GM12878 (cell line): ENCODE measurements at regions not wholly inside any gene's neighbourhood (a gene's known extent, or its start where the extent isn't known, plus 50 kb on each side); places are given as distances from the start of the nearest gene placed in this dataset.

ENCODE experiments used
- ATAC-seq: fragments of 200-7000 bp; cut with Tn5 transposase; 3 replicates; pipeline ENCODE4 v1.9.1; 2020; ENCODE audit warnings: mild to moderate bottlenecking, moderate library complexity
- BruUV-seq: library from RNA; stranded (reverse); fragments of 400-500 nt; replicated peaks from 2 replicates; lab custom pipeline; 2021; lab: Mats Ljungman, UMichigan
- CTCF ChIA-PET: fragments of 300-600 bp; sonication (Branson Sonifier 250); formaldehyde crosslinking; extraction: SDS; loops from one replicate; lab custom pipeline; 2021; ENCODE audit warnings: inconsistent platforms; lab: Yijun Ruan, JAX
- POLR2A ChIA-PET: fragments of 350-600 bp; formaldehyde crosslinking; extraction: SDS; loops from one replicate; lab custom pipeline; 2021; ENCODE audit warnings: inconsistent platforms; lab: Charles Lee
- RAD21 ChIA-PET: fragments of 300-600 bp; sonication (Branson Sonifier 250); formaldehyde crosslinking; loops from one replicate; lab custom pipeline; 2023; ENCODE audit warnings: antibody characterized with exemption; ENCODE audit not compliant: unreplicated experiment; lab: Charles Lee
- SMC1A ChIA-PET: fragments of 300-600 bp; sonication (Branson Sonifier 250); formaldehyde crosslinking; loops from one replicate; lab custom pipeline; 2023; ENCODE audit not compliant: unreplicated experiment, uncharacterized antibody; lab: Charles Lee
- DNase-seq: peaks from one replicate; pipeline ENCODE4 v3.0.0-alpha.2; 2011; ENCODE audit warnings: low read depth, low spot score
- FAIRE-seq: peaks from 3 replicates; lab custom pipeline; 2011; peaks lifted over from hg19 to GRCh38; lab: Jason Lieb, UNC
- H2AFZ ChIP-seq: 2 replicates; pipeline ENCODE4 v1.6.0; 2011; ENCODE audit warnings: low read depth, low read length, control low read depth; ENCODE audit not compliant: control insufficient read depth
- H3K27ac ChIP-seq: 2 replicates; pipeline ENCODE4 v1.5.1; 2011; ENCODE audit warnings: control low read depth; ENCODE audit not compliant: control insufficient read depth, insufficient read depth
- H3K27me3 ChIP-seq, 2 experiments: replicated peaks in 1 of 2; 2 replicates each; pipeline versions ENCODE4 v1.6.0 to v1.6.1; 2011; ENCODE audit warnings: low read length in 1 of 2; ENCODE audit not compliant: control insufficient read depth in 2 of 2, insufficient read depth in 2 of 2
- H3K36me3 ChIP-seq, 2 experiments: 2 replicates each; pipeline ENCODE4 v1.5.1; 2011; ENCODE audit warnings: low read length in 1 of 2; ENCODE audit not compliant: control insufficient read depth in 2 of 2, insufficient read depth in 2 of 2
- H3K4me1 ChIP-seq: 2 replicates; pipeline ENCODE4 v1.6.1; 2011; ENCODE audit warnings: mild to moderate bottlenecking, low read length, moderate library complexity, mixed read lengths; ENCODE audit not compliant: control insufficient read depth, insufficient read depth
- H3K4me2 ChIP-seq: 2 replicates; pipeline ENCODE4 v1.6.0; 2011; ENCODE audit warnings: control low read depth; ENCODE audit not compliant: control insufficient read depth, insufficient read depth
- H3K4me3 ChIP-seq: fragments of 200-600 bp; sonication (generic); 2 replicates; pipeline ENCODE4 v1.5.1; 2016
- H3K79me2 ChIP-seq: 2 replicates; pipeline ENCODE4 v1.6.0; 2011; ENCODE audit warnings: low read length; ENCODE audit not compliant: control insufficient read depth, insufficient read depth
- H3K9ac ChIP-seq: 2 replicates; pipeline ENCODE4 v1.8.0; 2011; ENCODE audit warnings: low read length, control low read depth, mixed read lengths; ENCODE audit not compliant: control insufficient read depth, insufficient read depth
- H3K9me3 ChIP-seq: replicated peaks from 3 replicates; pipeline ENCODE4 v1.5.1; 2011; ENCODE audit warnings: mild to moderate bottlenecking, low read length; ENCODE audit not compliant: control insufficient read depth, insufficient read depth
- H4K20me1 ChIP-seq: 2 replicates; pipeline ENCODE4 v1.6.0; 2011; ENCODE audit not compliant: control insufficient read depth, insufficient read depth
- ASH2L ChIP-seq: fragments of 300-600, 200-600 bp; sonication (generic); IDR thresholded peaks from 2 replicates; pipeline ENCODE4 v1.6.1; 2017; ENCODE audit warnings: low read depth, mild to moderate bottlenecking, borderline replicate concordance
- CHD1 ChIP-seq: IDR thresholded peaks from 2 replicates; pipeline ENCODE4 v1.6.1; 2012; ENCODE audit warnings: low read depth, low read length, improper control_type of control experiment
- CHD4 ChIP-seq: fragments of 200-600 bp; sonication (generic); IDR thresholded peaks from 2 replicates; pipeline ENCODE4 v1.6.1; 2016; ENCODE audit warnings: mild to moderate bottlenecking
- CUX1 ChIP-seq: IDR thresholded peaks from 2 replicates; pipeline ENCODE4 v1.6.1; 2012; ENCODE audit warnings: improper control_type of control experiment, low read depth, low read length; ENCODE audit not compliant: insufficient replicate concordance
- E2F4 ChIP-seq: IDR thresholded peaks from 2 replicates; pipeline ENCODE4 v1.6.1; 2012; ENCODE audit warnings: low read depth, low read length, improper control_type of control experiment
- EED ChIP-seq: sonication (generic); IDR thresholded peaks from 2 replicates; pipeline ENCODE4 v1.6.1; 2016; ENCODE audit warnings: antibody characterized with exemption, low read depth
- EGR1 ChIP-seq, 2 experiments: IDR thresholded peaks; 1 replicate in 1 of 2; 2 replicates in 1 of 2; pipeline ENCODE4 v1.6.1; 2011 to 2012; ENCODE audit warnings: low read depth in 2 of 2, low read length in 2 of 2, borderline replicate concordance in 1 of 2, mild to moderate bottlenecking in 1 of 2, moderate library complexity in 1 of 2
- MTA3 ChIP-seq: IDR thresholded peaks from 2 replicates; pipeline ENCODE4 v1.6.1; 2012; ENCODE audit warnings: low read length, inconsistent platforms, borderline replicate concordance
- NFIC ChIP-seq: IDR thresholded peaks from 2 replicates; pipeline ENCODE4 v1.6.1; 2012; ENCODE audit warnings: low read depth, mild to moderate bottlenecking, inconsistent platforms, low read length, moderate library complexity
- POLR2A ChIP-seq: IDR thresholded peaks from 2 replicates; pipeline ENCODE4 v1.6.1; 2011; ENCODE audit warnings: low read depth, mild to moderate bottlenecking, low read length
- POLR2AphosphoS5 ChIP-seq: IDR thresholded peaks from 2 replicates; pipeline ENCODE4 v1.6.1; 2011; ENCODE audit warnings: mild to moderate bottlenecking, low read length, inconsistent platforms
- RAD21 ChIP-seq: IDR thresholded peaks from 2 replicates; pipeline ENCODE4 v1.6.1; 2011; ENCODE audit warnings: mild to moderate bottlenecking, low read depth, low read length, moderate library complexity; ENCODE audit not compliant: insufficient read depth
- RFX5 ChIP-seq: IDR thresholded peaks from 2 replicates; pipeline ENCODE4 v1.6.1; 2011; ENCODE audit warnings: low read depth, low read length, improper control_type of control experiment
- ZBED1 ChIP-seq: IDR thresholded peaks from 2 replicates; pipeline ENCODE4 v1.6.1; 2016; ENCODE audit warnings: borderline replicate concordance
- WGBS: methylation state at CpG from one replicate; pipeline ENCODE4 v1.1.6; 2016; ENCODE audit warnings: low lambda C conversion rate; ENCODE audit not compliant: insufficient replicate concordance, insufficient coverage; ENCODE audit errors: missing lambda C conversion rate; 5-methylcytosine and 5-hydroxymethylcytosine counted together
- in situ Hi-C: fragments of 300-500 bp; cut with MboI; formaldehyde crosslinking; loops from 9 replicates; pipeline ENCODE4 v1.14.3; 2018; ENCODE audit warnings: mixed read lengths
- intact Hi-C: fragments of 100-400 bp; cut with micrococcal nuclease; formaldehyde crosslinking; loops from one replicate; pipeline ENCODE4 v1.14.2; 2022; ENCODE audit not compliant: unreplicated experiment
- TF ChIP-seq, protein P1 (sequence below): IDR thresholded peaks from 2 replicates; pipeline ENCODE4 v1.6.1; 2012; ENCODE audit warnings: low read depth, low read length, improper control_type of control experiment

DNA sequence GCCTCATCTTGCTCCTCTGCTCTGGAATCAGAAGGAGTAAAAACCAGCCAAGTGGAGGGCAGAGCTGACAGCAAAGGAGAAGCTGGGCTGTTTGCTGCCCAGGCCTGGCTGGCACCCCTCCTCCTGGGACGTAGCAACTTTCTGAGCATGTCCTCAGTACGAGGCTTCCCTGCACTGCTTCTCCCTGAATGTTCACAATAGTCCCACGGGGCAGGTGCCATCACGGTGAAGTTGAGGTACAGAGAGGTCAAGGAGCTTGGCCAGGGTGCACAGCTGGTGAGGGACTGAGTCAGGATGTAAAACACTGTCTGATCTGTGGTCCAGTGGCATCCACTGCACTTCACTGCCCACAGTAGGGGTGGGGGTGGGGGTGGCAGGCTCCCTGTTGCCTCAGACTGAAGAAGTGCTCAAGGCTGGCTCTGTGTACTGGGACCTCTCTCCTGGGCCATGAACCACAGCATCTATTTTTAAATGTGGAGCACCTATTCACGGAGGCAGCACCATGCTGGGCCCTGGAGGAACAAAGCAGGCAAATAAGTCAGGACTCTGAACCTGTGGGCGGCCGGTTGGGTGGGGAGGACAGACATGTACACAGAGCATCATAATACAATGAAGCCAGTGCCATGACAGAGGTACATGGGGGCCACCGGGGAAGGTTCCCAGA, 369.5 kb downstream of the SEC14L1 start (continued):
- TF ChIP-seq EED = no peak
- TF ChIP-seq, all 136 proteins: peak for 0

- Histone ChIP-seq H3K4me2 (no peak overlapping the region), H3K79me2 (no peaks in the 10 kb centered on the region), H3K4me3 (no peak overlapping the region), H2AFZ (no peak overlapping the region), H3K27ac (no peak overlapping the region), H3K36me3 (no peaks in the 10 kb centered on the region; a peak in 1 of 4 replicates), H3K9ac (no peak overlapping the region), H3K27me3 (no peaks in the 10 kb centered on the region), H3K4me1 (no peaks in the 10 kb centered on the region), H3K9me3 (no peaks in the 10 kb centered on the region; the same call in 1 of the 3 replicates), H4K20me1 (no peaks in the 10 kb centered on the region)
- 0% methylated on average over 1 of the region's 1 CpG for whole genome bisulfite sequencing
- ChIA-PET POLR2A (interaction anchor here (0.5 kb wide), 1 partner anchor 58 kb away, joined by 4 read pairs; no protein-coding TSS in a partner anchor), SMC1A (interaction anchor here (1.6 kb wide), 1 partner anchor 112 kb away, joined by 3 read pairs; no protein-coding TSS in a partner anchor), CTCF (no interaction called here), RAD21 (no interaction called here)
- DNase-seq = no peak
- in situ Hi-C loops (no loop called here), intact Hi-C loops (no loop called here)
- ATAC-seq = no peak
- FAIRE-seq = no peak
- no TSS peak for BruUV-seq
- TF ChIP-seq, protein P1, sequence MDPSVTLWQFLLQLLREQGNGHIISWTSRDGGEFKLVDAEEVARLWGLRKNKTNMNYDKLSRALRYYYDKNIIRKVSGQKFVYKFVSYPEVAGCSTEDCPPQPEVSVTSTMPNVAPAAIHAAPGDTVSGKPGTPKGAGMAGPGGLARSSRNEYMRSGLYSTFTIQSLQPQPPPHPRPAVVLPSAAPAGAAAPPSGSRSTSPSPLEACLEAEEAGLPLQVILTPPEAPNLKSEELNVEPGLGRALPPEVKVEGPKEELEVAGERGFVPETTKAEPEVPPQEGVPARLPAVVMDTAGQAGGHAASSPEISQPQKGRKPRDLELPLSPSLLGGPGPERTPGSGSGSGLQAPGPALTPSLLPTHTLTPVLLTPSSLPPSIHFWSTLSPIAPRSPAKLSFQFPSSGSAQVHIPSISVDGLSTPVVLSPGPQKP = no peak
- no peak for TF ChIP-seq ZBED1
- TF ChIP-seq NFIC = no peak
- TF ChIP-seq CHD4 = no peak
- no peak for TF ChIP-seq E2F4
- TF ChIP-seq ASH2L = no peak
- no peak for TF ChIP-seq RFX5
- TF ChIP-seq CHD1 = no peak
- no peak for TF ChIP-seq EGR1 (IDR thresholded peaks at IDR 0.05; ENCODE audit: borderline replicate concordance in 1 of 2, low read depth in 2 of 2, low read length in 2 of 2)
- no peak for TF ChIP-seq RAD21
- no peak for TF ChIP-seq POLR2AphosphoS5
- TF ChIP-seq POLR2A = no peak
- no peak for TF ChIP-seq CUX1
- TF ChIP-seq MTA3 = no peak
These were observed 370.8 kb downstream of the SEC14L1 start for GRCh38 chr17:77511514-77512061.
